K562 (cell line): ENCODE measurements at regions not wholly inside any gene's neighbourhood (a gene's known extent, or its start where the extent isn't known, plus 50 kb on each side); places are given as distances from the start of the nearest gene placed in this dataset.
A peak's percentile ranks its signal among the peaks of the same experiment; 100 is the strongest.

Experiments used
- ATAC-seq: fragments of 200-7000 bp; cut with Tn5 transposase; 3 replicates; pipeline ENCODE4 v1.9.1; 2020; ENCODE audit warnings: moderate library complexity
- BruUV-seq: library from RNA; stranded (reverse); fragments of 400-500 nt; replicated peaks from 2 replicates; lab custom pipeline; 2021; lab: Mats Ljungman, UMichigan
- CTCF ChIA-PET: fragments of 300-600 bp; formaldehyde crosslinking; extraction: SDS; loops from one replicate; lab custom pipeline; 2021; ENCODE audit warnings: low intra/inter-chr PET ratio; lab: Yijun Ruan, JAX
- POLR2A ChIA-PET: fragments of 300-600, 350-650 bp; sonication (Branson Sonifier 250); formaldehyde crosslinking; extraction: SDS; loops from one replicate; lab custom pipeline; 2021; ENCODE audit warnings: antibody characterized with exemption, inconsistent platforms; lab: Yijun Ruan, JAX
- DNase-seq, 4 experiments: peaks; one replicate each; pipeline versions ENCODE4 v3.0.0 to v3.0.0-alpha.2; 2011 to 2018; ENCODE audit warnings: low spot score in 3 of 4, mixed read lengths in 3 of 4; ENCODE audit errors: extremely low read depth in 1 of 4
- FAIRE-seq: peaks from 2 replicates; lab custom pipeline; 2011; peaks lifted over from hg19 to GRCh38; lab: Jason Lieb, UNC
- H2AFZ ChIP-seq: 2 replicates; pipeline ENCODE4 v1.6.0; 2011; ENCODE audit warnings: low read depth, low read length, control low read depth, inconsistent platforms
- H3K27ac ChIP-seq: fragments of 200-600 bp; 3 replicates; pipeline ENCODE4 v1.8.0; 2011; ENCODE audit warnings: low read depth, mild to moderate bottlenecking, control low read depth, inconsistent platforms, low read length, moderate library complexity, mixed read lengths; ENCODE audit errors: extremely low read depth
- H3K27me3 ChIP-seq, 2 experiments: fragments of 300-600 bp in 1 of 2; 2 replicates in 1 of 2; 3 replicates in 1 of 2; pipeline versions ENCODE4 v1.6.0 to v1.8.0; 2011; ENCODE audit warnings: inconsistent platforms in 2 of 2, low read length in 2 of 2, mild to moderate bottlenecking in 1 of 2, mixed read lengths in 1 of 2, moderate library complexity in 1 of 2; ENCODE audit not compliant: control insufficient read depth in 2 of 2, insufficient read depth in 2 of 2
- H3K36me3 ChIP-seq: fragments of 300-600 bp; 3 replicates; pipeline ENCODE4 v1.8.0; 2011; ENCODE audit warnings: mild to moderate bottlenecking, low read length, inconsistent platforms; ENCODE audit not compliant: control insufficient read depth, insufficient read depth
- H3K4me1 ChIP-seq, 2 experiments: fragments of 200-600 bp in 1 of 2; replicated peaks in 1 of 2; 2 replicates in 1 of 2; 3 replicates in 1 of 2; pipeline versions ENCODE4 v1.5.1 to v1.8.0; 2011; ENCODE audit warnings: inconsistent platforms in 2 of 2, low read length in 2 of 2, mild to moderate bottlenecking in 1 of 2, mixed read lengths in 1 of 2, moderate library complexity in 1 of 2; ENCODE audit not compliant: control insufficient read depth in 2 of 2, insufficient read depth in 2 of 2
- H3K4me2 ChIP-seq: 2 replicates; pipeline ENCODE4 v1.6.1; 2011; ENCODE audit warnings: low read length, control low read depth, inconsistent platforms, mixed read lengths; ENCODE audit not compliant: insufficient read depth
- H3K4me3 ChIP-seq: fragments of 200-600 bp; sonication (generic), shearing (Covaris generic); 2 replicates; pipeline ENCODE4 v1.5.1; 2016; ENCODE audit warnings: control low read depth, inconsistent platforms
- H3K79me2 ChIP-seq: fragments of 200-600 bp; 3 replicates; pipeline ENCODE4 v1.8.0; 2011; ENCODE audit warnings: low read length, inconsistent platforms; ENCODE audit not compliant: control insufficient read depth, insufficient read depth
- H3K9ac ChIP-seq, 2 experiments: 2 replicates each; pipeline versions ENCODE4 v1.6.0 to v1.6.1; 2011; ENCODE audit warnings: low read depth in 2 of 2, low read length in 2 of 2, control low read depth in 1 of 2, inconsistent platforms in 1 of 2, mild to moderate bottlenecking in 1 of 2, mixed read lengths in 1 of 2; ENCODE audit not compliant: insufficient read depth in 1 of 2
- H3K9me1 ChIP-seq: one replicate; pipeline ENCODE4 v1.6.0; 2011; ENCODE audit warnings: inconsistent platforms, mild to moderate bottlenecking, low read length, moderate library complexity; ENCODE audit not compliant: control insufficient read depth, insufficient read depth
- H3K9me3 ChIP-seq: replicated peaks from 2 replicates; pipeline ENCODE4 v1.5.1; 2011; ENCODE audit warnings: low read depth, low read length, inconsistent platforms; ENCODE audit not compliant: control insufficient read depth, insufficient read depth
- H4K20me1 ChIP-seq: replicated peaks from 2 replicates; pipeline ENCODE4 v1.6.1; 2011; ENCODE audit warnings: low read length, inconsistent platforms, mixed read lengths; ENCODE audit not compliant: control insufficient read depth, insufficient read depth
- KDM4B ChIP-seq, 2 experiments: fragments of 450-650 bp in 1 of 2; sonication (generic) in 1 of 2; IDR thresholded peaks; 2 replicates each; pipeline ENCODE4 v1.6.1; 2016 to 2017; ENCODE audit warnings: borderline replicate concordance in 2 of 2, antibody characterized with exemption in 1 of 2, low read depth in 1 of 2, mild to moderate bottlenecking in 1 of 2
- MAFF ChIP-seq: IDR thresholded peaks from 2 replicates; pipeline ENCODE4 v1.6.1; 2012; ENCODE audit warnings: low read length, improper control_type of control experiment
- SMARCA4 ChIP-seq: fragments of 450-650 bp; IDR thresholded peaks from 2 replicates; pipeline ENCODE4 v1.6.1; 2016
- ZBTB12 ChIP-seq: fragments of 250-450 bp; sonication (Bioruptor Pico); IDR thresholded peaks from 2 replicates; pipeline ENCODE4 v1.4.0; 2020
- ZHX1 ChIP-seq: fragments of 150-350 bp; conservative IDR thresholded peaks from 2 replicates; pipeline ENCODE4 v1.6.1; 2014; ENCODE audit warnings: low read length
- ZNF316 ChIP-seq: fragments of 450-650 bp; IDR thresholded peaks from 2 replicates; pipeline ENCODE4 v1.6.1; 2016
- WGBS: fragments of 100-300 bp; shearing (Covaris generic); methylation state at CpG from one replicate; pipeline ENCODE4 v1.1.6; 2016; ENCODE audit warnings: low coverage, mixed read lengths; ENCODE audit not compliant: insufficient coverage; ENCODE audit errors: missing lambda C conversion rate; 5-methylcytosine and 5-hydroxymethylcytosine counted together
- in situ Hi-C: fragments of 300-500 bp; cut with MboI; formaldehyde crosslinking; loops from 4 replicates; pipeline ENCODE4 v1.15.0; 2018; ENCODE audit warnings: inconsistent platforms, mixed read lengths
- intact Hi-C: fragments of 100-400 bp; cut with micrococcal nuclease; formaldehyde crosslinking; loops from 2 replicates; pipeline ENCODE4 v1.14.2; 2022

- Histone ChIP-seq H3K4me3 (no peak overlapping the region), H3K4me2 (no peak overlapping the region), H3K27ac (no peak overlapping the region), H3K9ac (no peak overlapping the region), H4K20me1 (no peaks in the 10 kb centered on the region), H2AFZ (no peak overlapping the region), H3K36me3 (no peaks in the 10 kb centered on the region), H3K79me2 (no peaks in the 10 kb centered on the region), H3K9me1 (no peaks in the 10 kb centered on the region), H3K27me3 (no peaks in the 10 kb centered on the region), H3K4me1 (no peaks in the 10 kb centered on the region), H3K9me3 (no peaks in the 10 kb centered on the region)
- FAIRE-seq = no peak
- intact Hi-C loops = no loop called here
- BruUV-seq = no TSS peak
- TF ChIP-seq SMARCA4 (no peak), ZNF316 (peak; percentile 18; the same call in 1 of the 2 replicates)
- ChIA-PET POLR2A (no interaction called here), CTCF (no interaction called here)
- in situ Hi-C loops = no loop called here
- no peak for ATAC-seq
- no peak for DNase-seq
- 0% methylated on average over 4 of the region's 4 CpGs for WGBS
These were observed 59.2 kb upstream of the SPAG17 start for GRCh38 chr1:118244194-118244593.

GRCh38 chr1:118243269-118243668 lies 58.2 kb upstream of the SPAG17 start:
- H4K20me1 ChIP-seq = no peaks in the 10 kb centered on the region
- FAIRE-seq (no peak), DNase-seq (no peak), ATAC-seq (no peak)
- TF ChIP-seq KDM4B (IDR thresholded peaks at IDR 0.05; ENCODE audit: borderline replicate concordance in 2 of 2, low read depth in 1 of 2) = no peak
- no peak for TF ChIP-seq ZBTB12 (CRISPR knock-in tag)
- TF ChIP-seq MAFF = peak; percentile 31; the same call in 1 of the 2 replicates
- no peak for TF ChIP-seq ZHX1
- TF ChIP-seq ZNF316 = peak; percentile 21; the same call in 1 of the 2 replicates
- no peak overlapping the region for H3K4me3 ChIP-seq
- H3K4me2 ChIP-seq = no peak overlapping the region
- no peaks in the 10 kb centered on the region for H3K9me3 ChIP-seq
- 2% methylated on average over 4 of the region's 4 CpGs for WGBS
- POLR2A ChIA-PET = no interaction called here
- in situ Hi-C loops = no loop called here
- H3K27ac ChIP-seq = no peak overlapping the region
- CTCF ChIA-PET = no interaction called here
- no peaks in the 10 kb centered on the region for H3K27me3 ChIP-seq
- no peaks in the 10 kb centered on the region for H3K9me1 ChIP-seq
- no peaks in the 10 kb centered on the region for H3K36me3 ChIP-seq
- BruUV-seq = no TSS peak
- intact Hi-C loops = no loop called here
- H3K4me1 ChIP-seq = no peaks in the 10 kb centered on the region
- no peak overlapping the region for H3K9ac ChIP-seq
- no peak overlapping the region for H2AFZ ChIP-seq
- no peaks in the 10 kb centered on the region for H3K79me2 ChIP-seq
